ENCODE measurements at regions not wholly inside any gene's neighbourhood (a gene's known extent, or its start where the extent isn't known, plus 50 kb on each side); places are given as distances from the start of the nearest gene placed in this dataset.

- no peaks in the 10 kb centered on the region for H3K27me3 ChIP-seq (ENCODE audit: control insufficient read depth, insufficient read depth, low read length)
- no peak overlapping the region for H3K27ac ChIP-seq (ENCODE audit: low read length)
- intact Hi-C loops (cut with micrococcal nuclease): no loop called here
- no peak overlapping the region for H3K4me3 ChIP-seq (ENCODE audit: low read length)
- no peak for DNase-seq
- no peaks in the 10 kb centered on the region for H3K36me3 Mint-ChIP-seq
- H3K4me1 Mint-ChIP-seq: no peaks in the 10 kb centered on the region
- no peaks in the 10 kb centered on the region for H3K4me1 ChIP-seq (ENCODE audit: control insufficient read depth, insufficient read depth, low read length)
- 53% methylated on average over 5 of the region's 5 CpGs for WGBS (ENCODE audit: insufficient coverage)
- no peaks in the 10 kb centered on the region for H3K36me3 ChIP-seq (ENCODE audit: control insufficient read depth, insufficient read depth, low read length)
- peaks cover 0 to 10% of the 10 kb centered on the region in 2 donors for H3K27me3 Mint-ChIP-seq (ENCODE audit: low read depth in 2 of 2)
- H3K4me3 Mint-ChIP-seq: no peak overlapping the region
- TF ChIP-seq, protein P1, sequence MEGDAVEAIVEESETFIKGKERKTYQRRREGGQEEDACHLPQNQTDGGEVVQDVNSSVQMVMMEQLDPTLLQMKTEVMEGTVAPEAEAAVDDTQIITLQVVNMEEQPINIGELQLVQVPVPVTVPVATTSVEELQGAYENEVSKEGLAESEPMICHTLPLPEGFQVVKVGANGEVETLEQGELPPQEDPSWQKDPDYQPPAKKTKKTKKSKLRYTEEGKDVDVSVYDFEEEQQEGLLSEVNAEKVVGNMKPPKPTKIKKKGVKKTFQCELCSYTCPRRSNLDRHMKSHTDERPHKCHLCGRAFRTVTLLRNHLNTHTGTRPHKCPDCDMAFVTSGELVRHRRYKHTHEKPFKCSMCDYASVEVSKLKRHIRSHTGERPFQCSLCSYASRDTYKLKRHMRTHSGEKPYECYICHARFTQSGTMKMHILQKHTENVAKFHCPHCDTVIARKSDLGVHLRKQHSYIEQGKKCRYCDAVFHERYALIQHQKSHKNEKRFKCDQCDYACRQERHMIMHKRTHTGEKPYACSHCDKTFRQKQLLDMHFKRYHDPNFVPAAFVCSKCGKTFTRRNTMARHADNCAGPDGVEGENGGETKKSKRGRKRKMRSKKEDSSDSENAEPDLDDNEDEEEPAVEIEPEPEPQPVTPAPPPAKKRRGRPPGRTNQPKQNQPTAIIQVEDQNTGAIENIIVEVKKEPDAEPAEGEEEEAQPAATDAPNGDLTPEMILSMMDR (IDR thresholded peaks at IDR 0.05): no peak
- H3K27ac Mint-ChIP-seq: no peak overlapping the region
- no peaks in the 10 kb centered on the region for H3K9me3 Mint-ChIP-seq
- H3K9me3 ChIP-seq (ENCODE audit: control insufficient read depth, insufficient read depth, low read length): no peaks in the 10 kb centered on the region
- no peak for ATAC-seq
Observed at GRCh38 chr6:16004934-16005679, 123.8 kb upstream of the MYLIP start.

DNA sequence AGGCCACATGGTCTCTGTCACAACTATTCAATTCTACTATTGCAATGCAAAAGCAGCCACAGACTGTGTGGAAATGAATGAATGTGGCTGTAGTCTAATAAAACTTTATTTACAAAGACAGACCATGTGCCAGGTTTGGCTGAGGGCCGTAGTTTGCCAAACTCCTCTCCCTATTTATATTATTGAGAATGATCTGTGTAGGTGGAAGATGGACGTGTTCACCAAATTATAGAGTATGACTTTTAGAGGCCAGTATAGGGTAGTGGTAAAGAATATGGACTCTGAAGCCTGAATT is 125.7 kb upstream of the MYLIP start:
- H3K4me3 ChIP-seq (ENCODE audit: low read length): no peak overlapping the region
- DNase-seq (no peak), ATAC-seq (no peak)
- WGBS (ENCODE audit: insufficient coverage): 100% methylated on average over 1 of the region's 2 CpGs
- no peaks in the 10 kb centered on the region for H3K4me1 ChIP-seq (ENCODE audit: control insufficient read depth, insufficient read depth, low read length)
- no peak overlapping the region for H3K27ac Mint-ChIP-seq
- H3K27ac ChIP-seq (ENCODE audit: low read length): no peak overlapping the region
- no peaks in the 10 kb centered on the region for H3K36me3 ChIP-seq (ENCODE audit: control insufficient read depth, insufficient read depth, low read length)
- peaks cover 0 to 10% of the 10 kb centered on the region in 2 donors for H3K27me3 Mint-ChIP-seq (ENCODE audit: low read depth in 2 of 2)
- intact Hi-C loops (cut with micrococcal nuclease): no loop called here
- no peaks in the 10 kb centered on the region for H3K9me3 Mint-ChIP-seq
- no peaks in the 10 kb centered on the region for H3K36me3 Mint-ChIP-seq
- H3K27me3 ChIP-seq (ENCODE audit: control insufficient read depth, insufficient read depth, low read length): no peaks in the 10 kb centered on the region
- H3K4me3 Mint-ChIP-seq: no peak overlapping the region
- TF ChIP-seq, protein P1 (IDR thresholded peaks at IDR 0.05): no peak
- H3K9me3 ChIP-seq (ENCODE audit: control insufficient read depth, insufficient read depth, low read length): no peaks in the 10 kb centered on the region
- no peaks in the 10 kb centered on the region for H3K4me1 Mint-ChIP-seq

GRCh38 chr6:16002332-16003196 is 126.3 kb upstream of the MYLIP start:
- no peak overlapping the region for H3K4me3 Mint-ChIP-seq
- Histone ChIP-seq H3K9me3 (ENCODE audit: control insufficient read depth, insufficient read depth, low read length) (no peaks in the 10 kb centered on the region), H3K36me3 (ENCODE audit: control insufficient read depth, insufficient read depth, low read length) (no peaks in the 10 kb centered on the region), H3K27ac (ENCODE audit: low read length) (no peak overlapping the region), H3K4me3 (ENCODE audit: low read length) (no peak overlapping the region), H3K27me3 (ENCODE audit: control insufficient read depth, insufficient read depth, low read length) (no peaks in the 10 kb centered on the region), H3K4me1 (ENCODE audit: control insufficient read depth, insufficient read depth, low read length) (no peaks in the 10 kb centered on the region)
- intact Hi-C loops (cut with micrococcal nuclease): no loop called here
- H3K27me3 Mint-ChIP-seq (ENCODE audit: low read depth in 2 of 2): peaks cover 0 to 10% of the 10 kb centered on the region in 2 donors
- 91% methylated on average over 13 of the region's 14 CpGs for WGBS (ENCODE audit: insufficient coverage)
- no peak overlapping the region for H3K27ac Mint-ChIP-seq
- peaks cover 0 to 4% of the 10 kb centered on the region in 2 donors for H3K4me1 Mint-ChIP-seq
- no peak for DNase-seq
- no peaks in the 10 kb centered on the region for H3K36me3 Mint-ChIP-seq
- no peak for ATAC-seq
- H3K9me3 Mint-ChIP-seq: no peaks in the 10 kb centered on the region
- TF ChIP-seq, protein P1 (IDR thresholded peaks at IDR 0.05): no peak
